GM19328 (cell line): ENCODE measurements at regions not wholly inside any gene's neighbourhood (a gene's known extent, or its start where the extent isn't known, plus 50 kb on each side); places are given as distances from the start of the nearest gene placed in this dataset.
"Not testable (repeated sequence)": the region's sequence is repeated elsewhere in the genome, so short reads cannot be mapped to it uniquely, and the experiment has no call there.

Experiments used
- ATAC-seq: cut with Tn5 transposase; IDR thresholded peaks from one replicate; pipeline ENCODE4 v1.9.1; 2021; ENCODE audit warnings: mild to moderate bottlenecking, moderate library complexity; ENCODE audit not compliant: unreplicated experiment

DNA sequence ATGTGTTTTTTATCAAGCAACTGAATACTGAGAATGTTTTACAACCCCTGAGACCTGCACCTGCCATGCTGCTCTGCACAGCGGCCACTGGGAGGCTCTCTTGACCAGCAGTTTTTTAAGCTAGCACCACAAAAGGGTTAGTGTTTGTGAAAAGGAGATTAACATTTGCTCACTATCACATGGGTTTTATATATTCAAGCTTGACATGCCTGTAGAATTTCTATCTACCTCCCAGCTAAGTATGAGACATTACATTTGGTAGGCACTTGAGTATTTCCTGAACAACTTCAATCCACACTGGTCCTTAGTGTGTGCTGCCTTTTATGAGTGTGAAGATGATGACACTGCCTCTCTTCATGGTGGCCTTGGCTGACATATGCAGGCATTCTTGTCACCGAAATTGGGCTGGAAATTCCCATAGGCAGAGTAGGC is 1238.9 kb downstream of the UQCRFS1 start:
- no peak for ATAC-seq

DNA sequence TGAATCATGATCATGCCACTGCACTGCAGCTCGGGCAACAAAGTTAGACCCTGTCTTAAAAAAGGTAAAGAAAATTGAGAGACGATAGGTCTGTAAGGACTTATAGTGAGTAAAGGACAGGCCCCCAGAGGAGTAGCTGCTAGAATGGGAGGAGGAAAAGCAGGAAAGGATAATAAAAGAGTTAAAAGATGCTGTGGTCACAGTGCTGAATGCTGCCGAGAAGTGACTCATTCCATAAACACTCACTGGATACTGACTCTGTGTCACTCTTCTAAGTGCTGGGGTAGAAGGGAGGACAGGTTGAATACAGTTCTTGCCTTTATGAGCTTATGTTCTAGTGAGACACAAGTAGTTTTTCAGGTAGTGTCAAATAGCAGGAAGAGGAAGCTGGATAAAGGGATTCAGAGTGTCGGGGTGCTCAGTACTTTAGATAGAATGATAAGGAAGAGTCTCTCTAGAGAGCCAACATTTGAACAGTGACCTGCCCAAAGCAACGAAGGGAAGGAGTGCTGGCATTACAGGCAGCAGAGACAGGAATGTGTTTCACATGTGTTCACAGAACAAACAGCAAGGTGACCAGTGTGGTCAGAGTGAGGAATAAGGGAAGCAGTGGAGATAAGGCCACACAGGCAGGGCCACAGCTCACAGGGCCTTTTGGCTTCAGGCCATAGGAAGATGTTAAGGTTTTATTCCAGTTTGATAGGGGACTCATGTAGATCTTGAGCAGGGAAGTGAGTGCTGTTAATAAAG is 1240.5 kb downstream of the UQCRFS1 start:
- ATAC-seq, result no peak

DNA sequence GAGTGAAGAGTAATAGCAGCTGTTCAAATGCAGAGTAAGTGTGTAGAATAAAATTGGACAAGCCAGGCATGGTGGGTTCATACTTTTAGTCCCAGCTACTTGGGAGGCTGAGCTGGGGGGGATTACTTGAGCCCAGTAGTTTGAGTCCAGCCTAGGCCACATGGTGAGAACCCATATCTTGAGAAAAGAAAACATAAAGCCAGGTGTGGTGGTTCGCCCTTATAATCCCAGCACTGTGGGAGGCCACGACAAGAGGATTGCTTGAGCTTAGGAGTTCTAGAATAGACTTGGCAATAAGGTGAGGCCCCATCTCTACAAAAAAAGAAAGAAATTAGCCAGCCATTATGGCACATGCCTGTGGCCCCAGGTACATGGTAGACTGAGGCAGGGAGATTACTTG is 1241.1 kb downstream of the UQCRFS1 start:
- no peak for ATAC-seq

GRCh38 chr19:27971071-27971470 is 1241.9 kb downstream of the UQCRFS1 start:
- ATAC-seq, result no peak

DNA sequence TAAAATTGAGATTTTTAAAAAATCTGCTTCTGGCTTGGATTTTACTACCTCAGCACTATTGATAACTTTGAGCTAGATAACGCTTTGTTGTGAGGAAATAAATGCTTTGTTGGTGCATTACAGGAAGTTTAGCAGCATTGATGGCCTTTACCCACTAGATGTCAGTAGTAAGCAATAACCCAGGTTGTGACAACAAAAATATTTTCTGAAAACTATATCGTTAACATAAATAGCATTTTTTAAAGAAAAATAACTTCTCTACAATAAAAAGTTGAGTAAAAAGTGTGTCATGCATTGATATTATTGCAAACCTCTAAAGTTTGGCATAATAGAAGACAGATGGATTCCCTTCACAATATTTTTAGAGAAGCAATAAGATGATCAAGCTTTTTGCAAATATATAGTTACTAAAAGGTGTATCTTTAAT is 1246.5 kb downstream of the UQCRFS1 start:
- no peak for ATAC-seq

DNA sequence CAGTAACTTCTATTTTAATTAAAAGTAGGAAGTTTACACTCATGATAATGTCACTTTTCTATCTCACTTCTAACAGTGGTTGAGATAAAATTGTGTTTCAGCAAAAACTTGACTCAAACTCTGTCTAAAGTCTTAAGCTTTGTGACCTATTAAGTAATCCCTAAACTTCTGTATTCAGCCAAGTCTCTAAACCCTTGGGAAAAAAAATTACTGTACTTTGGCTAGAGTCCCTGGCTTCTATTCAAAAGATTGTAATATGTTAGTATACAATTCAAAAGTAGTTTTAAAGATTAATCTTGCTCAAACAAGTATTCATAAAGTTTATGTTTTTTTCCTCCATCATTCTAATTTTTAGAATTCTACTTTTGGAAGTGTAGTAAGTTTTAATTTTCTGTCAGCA is 1248.8 kb downstream of the UQCRFS1 start:
- no peak for ATAC-seq

DNA sequence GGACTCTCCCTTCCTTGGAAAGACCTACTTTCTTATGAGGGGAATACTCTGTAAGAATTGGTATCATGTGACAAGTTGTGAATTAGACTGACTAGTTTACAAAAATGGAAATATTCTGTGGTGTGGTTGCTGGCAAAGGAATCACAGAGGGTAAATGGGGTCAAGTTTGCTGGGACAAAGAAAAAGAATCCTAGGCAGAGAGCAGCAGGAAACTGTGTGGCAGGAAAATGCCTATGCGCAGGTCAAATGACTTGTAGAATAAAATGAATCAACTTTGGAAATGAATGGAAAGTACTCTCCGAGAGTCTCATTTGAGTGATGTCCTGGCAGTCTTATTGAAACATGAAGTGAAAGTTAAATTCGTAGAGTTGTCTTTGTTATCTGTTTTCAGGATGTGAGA is 1250.7 kb downstream of the UQCRFS1 start:
- ATAC-seq, result no peak

DNA sequence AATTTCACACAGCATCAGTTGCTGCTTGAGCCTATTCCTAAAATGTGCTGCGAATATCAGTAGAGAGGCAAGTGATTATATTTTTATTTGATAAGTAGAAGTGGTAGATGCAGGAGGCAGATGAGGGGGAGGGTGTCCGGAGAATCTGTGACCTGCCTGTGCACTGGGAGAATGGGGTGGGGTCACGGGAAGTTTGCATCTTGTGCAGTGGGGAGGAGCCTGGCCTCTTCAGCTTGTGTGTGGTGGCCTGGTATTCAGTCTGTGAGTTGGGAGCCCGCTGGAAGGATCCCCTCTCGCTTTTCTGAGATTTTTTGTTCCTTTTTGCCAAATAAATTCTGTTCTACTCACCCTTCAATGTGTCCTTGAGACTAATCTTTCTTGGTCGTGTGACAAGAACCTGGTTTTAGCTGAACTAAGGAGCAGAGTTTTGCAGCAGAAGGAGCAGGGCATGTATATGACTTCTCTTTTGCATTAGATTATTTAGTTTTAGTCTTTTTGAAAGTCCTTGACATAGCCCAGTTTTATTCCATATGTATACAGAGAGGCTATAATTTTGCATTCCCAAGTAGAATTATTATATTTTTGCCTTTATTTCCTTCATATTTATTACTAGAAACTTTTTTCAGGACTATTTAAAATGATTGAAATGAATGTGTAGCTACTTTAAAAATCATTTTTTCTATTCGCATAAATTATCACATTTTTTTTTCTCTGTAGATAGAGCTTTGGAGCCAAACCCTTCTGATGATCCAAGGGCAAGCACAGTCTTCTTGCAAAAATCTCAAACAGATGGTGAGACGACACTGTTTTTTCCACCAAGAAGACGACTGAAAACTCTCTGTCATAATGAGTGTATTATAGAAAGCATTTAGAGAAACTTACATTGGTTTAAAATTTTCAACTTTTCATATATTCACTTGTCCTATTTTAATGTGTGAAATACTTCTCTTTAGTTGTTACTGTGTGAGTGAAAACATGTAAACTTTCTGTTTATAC is 1257.2 kb downstream of the UQCRFS1 start:
- no peak for ATAC-seq

- not testable (repeated sequence) for ATAC-seq
These were observed 1270.3 kb downstream of the UQCRFS1 start for GRCh38 chr19:27942607-27943006.

DNA sequence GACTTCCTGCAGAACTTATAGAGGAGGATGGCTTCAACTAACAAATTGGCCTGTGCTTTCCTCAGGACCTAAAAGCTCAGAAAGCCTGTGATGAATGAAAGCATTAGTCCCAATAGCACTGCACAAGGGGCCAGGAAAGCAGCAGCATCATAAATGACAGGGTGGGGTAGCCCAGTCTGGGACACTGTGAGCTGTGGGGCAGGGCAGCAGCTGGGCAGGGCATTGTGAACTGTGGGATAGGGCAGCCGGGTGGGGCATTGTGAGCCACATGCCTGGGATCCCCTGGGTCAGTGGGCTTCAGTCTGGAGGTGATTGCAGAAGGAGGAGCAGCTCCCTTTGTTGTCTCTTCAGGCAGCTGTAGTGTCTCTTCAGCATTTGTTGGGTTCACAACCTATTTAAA is 1276.8 kb downstream of the UQCRFS1 start:
- no peak for ATAC-seq

DNA sequence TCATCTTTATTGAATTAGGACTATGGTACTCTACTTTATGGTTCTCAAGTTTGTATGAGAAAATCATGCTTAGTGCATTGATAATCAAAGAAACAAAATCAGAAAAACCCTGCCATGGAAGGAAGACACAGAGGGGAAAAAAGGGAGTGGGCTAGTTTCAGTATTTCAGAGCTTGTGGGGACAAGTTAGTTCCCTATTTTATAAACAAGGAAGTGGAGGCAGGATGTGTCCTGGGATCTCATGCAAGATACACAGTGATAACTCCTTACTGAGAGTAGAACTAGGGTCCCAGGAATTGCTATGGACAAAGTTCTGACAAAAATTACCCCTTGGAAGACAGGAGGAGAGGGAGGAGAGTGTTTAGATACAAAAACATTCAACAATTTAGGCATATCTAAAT is 1277.3 kb downstream of the UQCRFS1 start:
- ATAC-seq, result no peak

GRCh38 chr19:27929399-27929798 is 1283.6 kb downstream of the UQCRFS1 start:
- ATAC-seq, result no peak

- no peak for ATAC-seq
These were observed 1287.7 kb downstream of the UQCRFS1 start for GRCh38 chr19:27925202-27925601.

GRCh38 chr19:27922970-27923369 is 1290.0 kb downstream of the UQCRFS1 start:
- ATAC-seq, result no peak

- ATAC-seq, result no peak
These were observed 1292.2 kb downstream of the UQCRFS1 start for GRCh38 chr19:27920774-27921173.

DNA sequence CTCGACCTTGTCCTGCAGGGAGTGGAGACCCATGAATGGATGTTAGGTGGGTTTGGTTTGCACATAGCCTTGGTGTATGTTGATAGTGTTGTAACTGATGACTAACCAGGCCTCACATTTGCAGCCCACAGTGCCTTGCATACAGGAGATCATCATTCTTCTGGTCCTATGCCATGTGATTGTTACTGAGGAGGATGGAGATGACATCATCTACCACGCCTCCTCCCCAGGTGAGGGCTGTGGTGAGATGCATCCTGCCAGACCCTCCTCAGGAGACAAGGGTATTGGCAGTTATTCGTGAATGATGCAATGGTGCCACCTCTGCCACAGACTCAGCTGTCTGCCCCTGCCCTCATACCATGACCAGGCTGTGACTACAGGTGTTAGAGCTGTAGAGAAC is 1294.1 kb downstream of the UQCRFS1 start:
- no peak for ATAC-seq

DNA sequence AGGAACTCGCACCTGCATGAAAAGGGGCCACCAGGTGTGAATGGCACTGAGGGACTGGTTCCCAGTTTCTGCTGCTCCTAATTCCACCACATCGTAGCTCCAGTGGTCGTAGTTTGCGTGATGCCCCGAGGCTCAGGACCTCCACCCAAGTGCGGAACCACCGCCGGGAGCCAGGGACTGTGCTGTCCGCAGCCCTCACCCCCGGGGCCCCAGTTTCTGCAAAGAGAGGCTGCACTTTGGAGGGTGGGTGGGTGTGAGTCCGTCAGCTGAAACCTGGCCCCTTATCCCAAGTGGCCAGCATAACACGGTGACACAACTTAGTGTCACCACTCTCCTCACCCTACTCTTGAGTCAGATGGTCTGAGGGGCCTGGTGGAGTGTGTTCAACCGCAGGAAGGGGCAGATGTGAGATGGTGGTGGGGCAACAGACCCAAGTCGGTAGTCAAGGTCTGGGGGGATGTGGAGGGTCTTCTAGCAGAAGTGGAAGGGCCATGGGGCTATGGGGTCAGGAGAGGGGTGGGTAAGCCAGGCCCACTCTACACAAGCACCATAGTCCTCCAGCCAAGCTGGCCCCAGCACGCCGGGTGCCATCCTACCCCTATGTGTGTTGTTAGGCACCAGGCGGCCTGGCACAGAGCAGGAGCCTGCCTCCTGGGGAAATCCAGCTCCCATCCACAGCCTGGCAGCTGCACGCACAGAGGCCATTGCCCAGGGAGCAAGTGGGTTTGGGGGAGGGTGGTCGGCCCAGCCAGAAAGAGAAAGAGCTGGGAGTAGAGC is 1301.6 kb downstream of the UQCRFS1 start:
- ATAC-seq, result no peak

- ATAC-seq, result no peak
These were observed 1303.1 kb downstream of the UQCRFS1 start for GRCh38 chr19:27909861-27910260.

GRCh38 chr19:27909185-27909840 is 1303.6 kb downstream of the UQCRFS1 start:
- ATAC-seq, result no peak

- ATAC-seq, result no peak
These were observed 1306.9 kb downstream of the UQCRFS1 start for GRCh38 chr19:27906081-27906480.

- no peak for ATAC-seq
These were observed 1307.9 kb downstream of the UQCRFS1 start for GRCh38 chr19:27905074-27905473.
